NCI-H2196 treated with DMSO at 0.1 percent for 48 hours (cell line): ENCODE measurements at regions not wholly inside any gene's neighbourhood (a gene's known extent, or its start where the extent isn't known, plus 50 kb on each side); places are given as distances from the start of the nearest gene placed in this dataset.

Experiments
- DNase-seq: peaks from one replicate; lab custom pipeline; 2025; ENCODE audit not compliant: unreplicated experiment; lab: John Stamatoyannopoulos, UW

DNA sequence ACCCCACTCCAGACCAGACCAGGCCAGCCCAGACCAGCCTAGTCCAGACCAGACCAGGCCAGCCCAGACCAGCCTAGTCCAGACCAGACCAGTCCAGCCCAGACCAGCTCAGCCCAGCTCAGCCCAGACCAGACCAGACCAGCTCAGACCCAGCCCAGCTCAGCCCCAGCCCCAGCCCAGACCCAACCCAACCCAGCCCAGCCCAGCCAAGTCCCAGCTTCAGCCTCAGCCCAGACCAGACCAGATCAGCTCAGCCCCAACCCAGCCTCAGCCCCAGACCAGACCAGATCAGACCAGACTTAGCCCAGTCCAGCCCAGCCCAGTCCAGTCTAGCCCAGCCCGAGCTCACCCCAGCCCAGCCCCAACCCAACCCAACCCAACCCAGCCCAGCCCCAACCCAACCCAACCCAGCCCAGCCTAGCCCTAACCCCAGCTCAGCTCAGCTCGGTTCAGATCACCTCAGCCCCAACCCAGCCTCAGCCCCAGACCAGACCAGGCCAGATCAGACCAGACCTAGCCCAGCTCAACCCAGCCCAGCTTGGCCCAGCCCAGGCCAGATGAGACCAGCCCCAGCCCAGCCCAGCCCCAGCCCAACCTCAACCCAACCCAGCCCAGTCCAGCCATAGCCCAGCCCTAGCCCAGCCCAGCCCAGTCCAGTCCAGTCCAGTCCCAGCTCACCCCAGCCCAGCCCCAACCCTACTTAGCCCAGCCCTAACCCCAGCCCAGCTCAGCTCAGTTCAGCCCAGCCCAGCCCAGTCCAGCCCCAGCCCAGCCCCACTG lies 204.7 kb downstream of the BCL11B start:
- no peak for DNase-seq

DNA sequence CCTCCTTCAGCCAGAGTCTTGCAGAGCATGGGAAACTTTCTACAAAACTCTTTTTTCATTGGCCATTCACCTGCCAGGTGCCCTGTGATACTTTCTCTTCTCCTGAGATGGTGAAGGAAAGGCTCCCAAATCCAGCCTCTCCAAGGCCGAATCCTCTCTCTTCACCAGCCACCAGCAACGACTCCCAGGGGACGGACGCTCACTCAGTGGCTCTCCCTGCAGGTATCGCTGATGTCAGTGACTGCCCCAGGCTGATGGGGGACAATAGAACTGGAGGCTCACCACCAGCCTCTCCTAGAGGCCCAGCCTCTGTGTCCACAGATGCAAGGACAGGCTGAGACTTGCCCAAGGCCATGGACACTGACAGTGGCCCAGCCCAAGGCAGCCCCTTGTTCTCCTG lies 204.1 kb downstream of the BCL11B start:
- no peak for DNase-seq

DNA sequence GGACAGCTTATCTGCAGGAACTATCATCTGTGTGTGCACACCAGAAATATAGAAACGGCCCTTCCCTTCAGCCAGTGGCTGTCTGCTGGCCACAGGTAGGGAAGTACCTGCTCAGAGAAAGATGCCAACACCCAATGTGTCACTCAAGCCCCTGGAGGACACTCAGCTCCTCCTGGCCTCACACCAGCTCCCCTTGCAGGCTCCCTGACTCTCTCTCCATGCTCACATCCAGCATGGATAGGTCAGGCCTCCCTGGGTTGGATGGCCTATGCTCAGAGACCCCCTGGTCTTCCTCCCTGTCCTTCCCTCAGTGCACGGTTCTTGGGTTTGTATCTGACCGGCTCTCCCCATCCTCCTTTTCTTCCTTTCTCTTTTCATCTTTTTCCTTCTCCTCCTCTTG lies 202.1 kb downstream of the BCL11B start:
- no peak for DNase-seq

DNA sequence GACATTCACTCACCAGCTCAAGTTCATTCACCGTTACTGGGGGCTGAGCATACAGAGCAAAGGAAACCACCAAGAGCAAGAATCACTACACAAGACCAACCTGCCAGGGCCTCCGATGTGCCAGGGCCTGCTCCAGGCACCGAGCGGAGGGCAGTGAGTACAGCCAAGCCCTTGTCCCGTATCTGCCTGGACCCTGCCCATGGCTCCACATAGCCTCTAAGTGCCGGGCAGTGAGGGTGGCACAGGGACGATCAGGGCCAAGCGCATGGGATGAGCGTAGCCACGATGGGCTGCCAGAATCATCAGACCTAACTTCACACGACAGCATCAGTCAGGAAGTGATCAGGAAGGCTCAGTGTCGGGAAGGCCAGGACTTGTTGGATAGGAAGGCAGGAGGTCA lies 199.6 kb downstream of the BCL11B start:
- no peak for DNase-seq

DNA sequence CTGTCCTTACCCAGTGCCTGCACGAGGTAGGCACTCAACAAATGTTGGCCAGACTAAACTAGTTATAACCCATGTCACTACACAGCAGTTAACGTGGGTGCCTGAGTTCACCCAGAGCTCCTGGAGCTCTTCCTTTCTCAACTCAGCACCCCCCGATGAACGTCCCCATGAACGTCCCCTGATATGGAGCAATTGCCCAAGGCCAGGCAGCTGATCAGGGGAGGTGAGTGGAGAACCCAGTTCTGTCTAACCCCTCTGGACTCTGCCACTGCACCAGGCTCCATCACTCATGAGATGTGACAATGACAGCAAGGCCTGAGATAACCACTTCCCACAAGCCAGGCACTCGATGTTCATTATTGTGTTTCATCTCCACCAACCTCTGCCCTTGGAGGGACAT lies 199.0 kb downstream of the BCL11B start:
- DNase-seq, result no peak

DNA sequence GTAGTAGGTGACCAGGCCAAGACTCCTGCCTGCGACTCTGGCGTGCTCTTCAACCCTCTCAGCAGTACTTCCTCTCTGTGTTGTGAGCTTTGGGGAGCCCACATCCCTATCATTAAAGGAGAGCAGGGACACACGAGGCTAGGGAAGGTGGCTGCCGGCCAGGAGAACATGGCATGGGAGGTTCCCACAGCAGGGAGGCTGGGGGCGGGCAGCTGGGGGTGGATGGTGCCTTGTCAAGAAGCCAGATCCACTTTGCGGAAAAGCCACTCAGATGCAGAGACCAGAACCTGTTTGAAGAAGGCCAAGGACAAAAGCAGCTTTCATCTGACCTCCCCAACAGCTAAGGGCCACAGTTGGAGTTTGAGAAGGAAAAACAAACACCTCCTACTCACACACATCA lies 198.6 kb downstream of the BCL11B start:
- no peak for DNase-seq

DNA sequence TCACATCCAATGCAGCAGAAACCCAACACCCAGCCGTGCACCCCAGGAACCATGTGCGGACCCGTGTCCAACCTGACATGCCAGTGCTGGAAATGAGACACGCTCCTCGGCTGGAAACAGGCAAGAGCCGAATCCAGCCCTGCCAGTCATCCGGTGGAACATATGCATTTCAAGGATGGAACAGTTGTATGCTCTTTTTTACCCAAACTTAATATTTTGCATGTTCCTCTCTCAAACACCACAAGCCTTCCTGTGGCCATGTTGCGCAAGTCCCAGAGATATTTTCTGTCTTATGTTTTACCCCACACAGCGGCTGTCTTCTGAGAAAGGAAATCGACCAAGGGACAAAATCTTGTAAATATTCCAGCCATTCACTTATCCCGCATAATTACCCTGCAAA lies 196.9 kb downstream of the BCL11B start:
- no peak for DNase-seq

DNA sequence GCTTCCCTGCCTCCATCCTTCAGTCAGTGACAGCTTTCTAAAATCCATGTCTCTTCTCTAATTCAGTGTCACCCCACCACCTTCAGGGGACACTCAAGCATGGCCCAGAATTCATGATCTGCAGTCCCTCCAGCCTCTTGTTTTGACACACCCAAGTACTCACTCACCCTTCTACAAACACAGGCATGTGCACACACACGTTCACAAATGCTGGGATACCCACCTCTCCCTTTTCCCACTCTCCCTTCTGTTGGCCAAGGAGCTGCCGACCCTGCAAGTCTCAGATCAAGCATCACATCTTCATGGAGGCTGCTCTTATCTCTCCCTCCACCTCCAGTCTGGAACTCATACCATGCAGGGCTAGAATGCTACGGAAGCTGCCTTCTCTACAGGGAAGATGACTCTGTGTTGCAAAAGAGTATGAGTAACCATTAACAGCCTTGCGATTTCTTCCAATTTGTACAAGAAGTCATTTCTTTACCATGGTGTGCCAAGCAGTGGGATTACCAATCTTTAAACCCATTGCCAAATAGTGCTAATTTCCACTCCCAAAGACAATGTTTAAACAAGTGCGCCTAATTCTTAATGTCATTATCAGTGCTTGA lies 196.1 kb downstream of the BCL11B start:
- DNase-seq, result no peak

DNA sequence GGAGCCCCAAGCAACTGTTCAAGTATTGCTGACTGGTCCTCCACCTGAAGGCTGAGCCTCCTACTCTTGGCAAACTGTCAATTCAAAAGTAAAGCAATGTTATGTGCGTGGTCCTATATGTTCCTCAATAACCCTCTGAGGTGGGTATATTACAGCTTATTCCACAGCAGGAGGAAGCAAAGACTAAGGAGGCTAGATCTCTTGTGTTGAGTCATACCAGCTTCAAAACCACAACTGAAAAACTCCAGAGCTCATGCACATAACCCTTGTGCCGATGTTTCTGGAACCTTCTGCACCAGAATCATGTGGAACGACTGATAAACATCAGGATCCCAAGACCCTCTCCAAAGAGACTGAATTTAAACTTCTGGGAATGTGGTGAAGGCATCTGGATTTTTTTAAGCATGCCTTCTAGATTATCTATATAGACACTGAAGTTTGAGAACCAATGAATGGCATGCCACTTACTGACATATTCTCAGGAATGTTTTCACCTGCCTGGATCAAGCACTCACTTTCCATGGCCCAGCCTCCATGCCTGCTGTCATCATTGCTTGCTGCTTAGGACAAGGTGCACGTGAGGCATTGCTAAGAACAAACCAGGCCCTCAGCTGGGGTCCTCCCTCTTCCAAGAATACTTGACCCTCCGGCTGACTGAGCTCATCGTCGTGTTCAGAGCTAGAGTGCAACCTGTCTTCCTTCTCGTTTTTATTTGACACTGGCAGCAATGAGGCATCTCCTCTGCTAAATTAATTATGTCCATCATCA lies 194.7 kb downstream of the BCL11B start:
- DNase-seq, result no peak

DNA sequence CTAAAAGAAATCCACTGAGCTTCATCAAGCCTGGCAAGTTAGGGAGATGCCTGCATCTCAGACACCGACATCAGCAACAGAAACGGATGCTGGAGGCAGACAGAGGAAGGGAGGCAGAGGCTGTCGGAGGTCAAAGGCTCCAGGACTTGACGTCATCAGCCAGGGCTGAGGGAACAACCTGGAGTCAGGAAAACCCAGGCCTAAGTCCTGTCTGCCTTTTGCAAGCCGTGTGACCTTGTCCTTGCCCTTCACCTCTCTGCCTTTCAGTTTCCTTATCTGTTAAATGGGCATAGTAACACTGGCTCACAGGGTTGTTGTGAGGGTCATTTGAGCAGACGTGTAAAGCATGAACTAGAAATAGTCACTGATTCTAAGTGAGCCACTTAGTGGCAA lies 194.2 kb downstream of the BCL11B start:
- no peak for DNase-seq

DNA sequence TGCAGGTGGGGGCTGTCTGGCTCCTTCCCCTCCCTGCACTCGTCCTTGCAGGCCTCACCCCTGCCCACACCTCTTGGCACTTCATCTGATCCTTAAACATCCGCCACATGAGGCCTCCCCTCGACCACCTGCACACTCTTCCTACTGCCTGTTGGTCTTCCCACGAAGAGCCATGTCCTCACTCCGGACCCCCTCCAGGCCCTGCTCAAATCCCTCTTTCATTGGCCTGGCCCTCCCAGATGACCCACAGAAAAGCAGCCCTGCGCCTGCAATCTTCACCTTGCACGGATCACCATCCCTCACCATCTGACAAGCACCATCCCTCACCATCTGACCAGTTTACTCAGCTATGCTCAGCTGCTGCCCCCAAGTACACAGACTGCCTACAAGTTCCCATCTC lies 193.6 kb downstream of the BCL11B start:
- DNase-seq, result no peak

DNA sequence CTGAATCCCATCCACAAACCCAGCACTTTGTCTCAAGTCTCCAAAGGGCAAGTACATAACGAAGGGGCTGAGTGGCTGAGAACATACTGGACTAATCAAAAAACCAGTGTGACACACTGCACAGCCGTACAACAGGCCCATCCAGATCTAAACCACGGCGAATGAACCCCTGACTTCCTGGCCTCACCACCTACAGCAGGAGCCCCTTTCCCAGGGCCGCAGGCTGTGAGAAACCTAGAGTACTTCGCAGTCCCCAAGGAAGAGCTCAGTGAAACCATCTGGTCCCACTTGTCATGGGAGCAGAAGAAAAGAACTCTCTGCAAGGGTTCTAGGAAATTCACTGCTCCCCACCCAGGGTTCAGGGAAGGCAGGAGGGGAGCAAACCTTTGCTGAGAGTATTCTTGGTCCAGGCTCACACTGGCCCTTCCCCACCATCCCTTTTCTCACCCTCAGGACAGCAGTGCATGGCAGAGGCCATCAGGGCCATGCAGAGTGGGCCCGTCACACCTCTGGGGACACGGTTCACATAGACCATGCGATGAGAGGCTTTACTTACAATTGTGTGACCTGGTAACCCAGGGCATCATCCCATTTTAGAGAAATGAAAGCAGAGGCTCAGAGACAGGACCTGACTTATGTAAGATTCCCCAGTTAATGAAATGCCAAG lies 192.8 kb downstream of the BCL11B start:
- no peak for DNase-seq

DNA sequence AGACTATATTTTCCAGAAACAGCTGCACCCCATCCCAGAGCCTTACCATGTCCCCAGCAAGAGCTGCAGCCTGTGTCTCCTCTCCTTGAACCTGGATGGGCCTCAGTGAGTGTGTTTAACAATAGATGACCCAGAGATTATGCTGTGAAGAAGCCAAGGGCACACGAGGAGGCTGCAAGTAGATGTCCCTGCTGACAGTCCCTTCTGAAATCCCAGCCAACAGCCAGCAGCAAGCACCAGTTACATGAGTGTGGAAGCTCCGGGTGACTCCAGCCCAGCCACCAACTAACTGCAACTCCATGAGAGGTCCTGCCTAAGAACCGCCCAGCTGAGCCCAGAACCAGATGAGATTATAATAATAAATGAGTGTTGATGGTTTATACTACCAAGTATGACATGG lies 191.7 kb downstream of the BCL11B start:
- DNase-seq, result no peak

DNA sequence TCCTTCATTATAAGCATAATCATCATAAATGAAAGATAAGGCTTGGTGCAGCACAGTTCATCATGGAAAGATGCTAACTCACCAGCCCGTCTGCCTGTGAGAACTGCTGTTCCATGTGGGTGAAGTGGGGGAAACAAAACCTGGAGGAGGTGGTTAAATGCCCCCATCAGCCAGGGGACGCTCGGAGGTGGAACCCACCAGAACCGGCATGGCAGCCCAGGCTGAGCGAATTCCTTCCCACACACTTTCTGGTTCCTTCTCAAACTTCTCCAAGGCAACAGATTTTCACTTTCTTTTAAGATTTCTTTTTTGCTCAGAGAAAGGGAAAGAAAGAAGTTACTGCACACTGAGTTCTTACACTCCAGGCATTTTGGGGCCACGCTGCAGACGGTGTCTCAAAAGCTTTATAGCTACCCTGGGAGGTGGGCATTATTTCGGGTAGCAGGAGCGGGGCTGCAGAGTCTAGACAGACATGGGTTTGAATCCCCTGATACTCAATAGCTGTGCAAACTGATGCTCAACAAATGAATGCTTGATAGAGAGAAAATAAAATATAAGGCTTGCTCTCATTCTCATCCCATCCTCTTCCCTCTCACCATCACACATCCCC lies 190.7 kb downstream of the BCL11B start:
- DNase-seq, result no peak

DNA sequence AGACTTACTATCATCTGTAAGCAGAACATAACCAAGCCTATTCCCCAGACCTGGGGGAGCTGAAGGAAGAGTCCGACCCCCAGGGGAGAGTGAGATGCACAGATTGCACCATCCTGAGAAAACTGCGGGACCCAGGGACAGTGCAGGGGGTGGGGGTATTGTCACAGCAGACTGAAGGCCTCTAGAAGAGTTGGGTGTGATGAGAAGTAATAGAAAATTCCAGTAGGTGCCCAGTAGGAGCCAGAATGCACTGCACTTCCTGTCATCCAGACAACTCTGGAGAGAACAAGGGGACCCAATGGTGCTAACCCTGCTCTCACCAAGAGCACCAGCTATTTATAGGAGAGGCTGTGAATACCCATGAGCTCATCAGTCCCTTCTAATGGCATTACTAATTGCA lies 190.1 kb downstream of the BCL11B start:
- no peak for DNase-seq

DNA sequence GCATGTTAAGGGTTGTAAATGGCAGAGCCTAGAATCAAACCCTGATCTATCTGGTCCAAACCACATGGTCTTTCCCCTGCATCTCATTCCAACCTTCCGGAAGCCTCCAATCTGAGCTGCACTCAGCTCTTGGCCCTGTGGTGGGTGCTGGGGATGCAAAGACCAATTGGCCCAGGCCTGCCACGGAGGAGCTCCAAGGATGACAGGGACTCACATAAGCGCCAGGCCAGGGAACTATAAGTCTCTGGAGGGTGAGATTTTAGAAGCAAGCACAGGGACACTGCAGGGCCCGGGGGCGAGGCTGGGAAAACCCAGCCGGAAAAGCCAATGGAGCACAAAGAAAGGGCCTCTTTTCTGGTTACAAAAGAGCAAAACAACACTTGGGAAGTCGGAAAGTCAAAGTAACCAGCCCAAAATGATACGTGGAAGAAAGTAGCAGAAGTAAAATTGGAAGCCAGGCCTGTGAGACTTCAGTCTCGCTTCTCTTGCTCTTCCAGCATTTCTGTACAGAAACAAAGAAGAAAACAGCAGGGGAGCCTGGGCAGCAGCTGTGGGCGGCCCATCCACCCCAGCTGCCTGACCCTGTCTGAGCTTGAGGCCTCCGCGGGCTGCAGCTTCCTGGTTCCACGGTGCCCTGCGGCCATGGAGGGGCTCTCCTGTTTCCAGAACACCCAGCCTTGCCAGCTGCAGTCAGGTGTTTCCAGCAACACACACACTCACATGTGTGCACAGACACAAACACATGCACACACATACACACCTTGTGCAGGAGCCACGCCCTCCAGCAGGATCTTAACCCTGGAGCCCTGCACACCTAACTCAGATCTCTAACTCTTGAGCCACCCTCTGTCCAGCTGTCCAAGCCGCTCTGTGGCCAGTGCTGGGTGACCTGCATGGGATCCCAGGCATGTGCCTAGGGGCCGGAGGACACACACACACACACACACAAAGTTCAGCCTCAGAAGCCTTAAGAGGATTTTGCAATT lies 178.2 kb downstream of the BCL11B start:
- no peak for DNase-seq

DNA sequence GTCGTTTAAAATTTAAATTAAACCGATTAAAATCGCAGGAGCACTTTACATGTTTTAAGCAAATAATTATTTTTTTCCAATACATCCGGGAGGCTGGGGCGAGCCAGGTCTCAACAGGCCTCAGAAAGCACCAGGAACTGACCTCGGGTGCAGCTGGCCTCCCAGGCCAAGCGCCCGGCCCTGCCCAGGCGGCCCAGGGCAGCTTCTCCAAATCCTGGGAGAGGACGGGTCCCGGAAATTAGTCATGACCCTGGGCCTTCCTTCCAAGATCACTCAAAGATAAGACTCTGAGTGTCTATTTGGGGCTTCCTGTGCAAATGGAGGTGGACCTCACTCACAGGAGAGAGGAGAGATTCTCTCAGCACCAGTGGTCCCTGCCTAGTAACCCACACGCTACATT lies 177.1 kb downstream of the BCL11B start:
- no peak for DNase-seq

DNA sequence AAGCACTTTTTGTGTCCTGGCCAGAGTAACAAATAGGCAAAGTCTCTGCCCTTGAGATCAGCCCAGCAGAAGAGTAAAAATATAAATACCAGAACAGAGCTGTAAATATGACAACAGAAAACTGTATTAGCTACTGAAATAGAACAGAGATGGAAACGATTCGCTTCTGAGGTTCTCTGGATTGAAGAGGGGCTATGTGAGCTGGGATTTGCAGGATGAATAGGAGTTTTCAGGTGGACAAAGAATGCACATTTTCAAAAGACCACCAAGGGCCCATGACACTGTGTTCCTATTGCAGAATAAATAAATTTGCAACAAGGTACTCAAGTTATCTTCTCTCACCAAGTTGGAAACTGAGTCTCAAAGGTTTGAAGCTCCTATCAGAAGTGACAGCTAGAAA lies 176.6 kb downstream of the BCL11B start:
- DNase-seq, result no peak

DNA sequence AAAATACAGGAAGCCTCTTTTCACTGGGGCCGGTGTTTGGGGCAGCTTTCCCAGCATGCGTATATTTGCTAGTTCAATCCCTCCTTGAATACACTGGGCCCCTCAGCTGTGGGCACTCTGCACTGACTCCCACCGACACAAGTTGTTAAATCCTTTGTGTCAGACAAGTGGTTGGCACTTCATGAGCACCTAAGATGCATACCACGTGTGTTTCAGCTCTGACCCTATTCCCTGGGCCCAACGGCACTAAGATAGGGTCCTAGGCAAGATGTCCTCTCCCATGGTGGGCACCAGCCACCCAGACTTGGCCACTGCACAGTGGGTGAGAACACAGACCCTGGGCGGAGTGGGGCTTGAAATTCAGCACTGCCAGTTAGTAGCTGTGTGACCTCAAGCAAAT lies 173.8 kb downstream of the BCL11B start:
- DNase-seq, result no peak
